NCI-H1417 treated with DMSO at 0.1 percent for 48 hours (cell line): ENCODE measurements at regions not wholly inside any gene's neighbourhood (a gene's known extent, or its start where the extent isn't known, plus 50 kb on each side); places are given as distances from the start of the nearest gene placed in this dataset.

ENCODE experiments used
- DNase-seq: peaks from one replicate; lab custom pipeline; 2025; lab: John Stamatoyannopoulos, UW

GRCh38 chr14:106848330-106849121 is 1322.1 kb downstream of the TMEM121 start:
- no peak for DNase-seq

GRCh38 chr14:106850913-106851825 is 1324.8 kb downstream of the TMEM121 start:
- DNase-seq = no peak

GRCh38 chr14:106872611-106873446 is 1346.4 kb downstream of the TMEM121 start:
- DNase-seq = peak; percentile 0

GRCh38 chr14:106874350-106874749 is 1348.0 kb downstream of the TMEM121 start:
- DNase-seq = no peak

- DNase-seq = no peak
Observed at GRCh38 chr14:106875503-106875902, 1349.1 kb downstream of the TMEM121 start.

- no peak for DNase-seq
Observed at GRCh38 chr14:106876711-106877110, 1350.3 kb downstream of the TMEM121 start.

GRCh38 chr14:106877517-106877916 is 1351.1 kb downstream of the TMEM121 start:
- no peak for DNase-seq

- DNase-seq = no peak
Observed at GRCh38 chr14:106879241-106879640, 1352.9 kb downstream of the TMEM121 start.

- DNase-seq = no peak
Observed at GRCh38 chr14:106883218-106883692, 1356.9 kb downstream of the TMEM121 start.
